ENCODE measurements at regions not wholly inside any gene's neighbourhood (a gene's known extent, or its start where the extent isn't known, plus 50 kb on each side); places are given as distances from the start of the nearest gene placed in this dataset.

- no peak for TF ChIP-seq CTCF (IDR thresholded peaks at IDR 0.05; ENCODE audit: extremely low read depth, missing control alignments)
- no peak for DNase-seq (ENCODE audit: low spot score)
Measured at GRCh38 chr7:85456254-85456653, 269.4 kb upstream of the SEMA3D start.

- DNase-seq (ENCODE audit: low spot score) = no peak
- no peak for TF ChIP-seq CTCF (IDR thresholded peaks at IDR 0.05; ENCODE audit: extremely low read depth, missing control alignments)
Measured at GRCh38 chr7:85454904-85455303, 268.0 kb upstream of the SEMA3D start.

GRCh38 chr7:85452674-85453073 is 265.8 kb upstream of the SEMA3D start:
- DNase-seq (ENCODE audit: low spot score) = no peak
- TF ChIP-seq CTCF (IDR thresholded peaks at IDR 0.05; ENCODE audit: extremely low read depth, missing control alignments) = no peak

GRCh38 chr7:85449478-85449877 is 262.6 kb upstream of the SEMA3D start:
- DNase-seq (ENCODE audit: low spot score) = no peak
- TF ChIP-seq CTCF (IDR thresholded peaks at IDR 0.05; ENCODE audit: extremely low read depth, missing control alignments) = no peak

- no peak for DNase-seq (ENCODE audit: low spot score)
- TF ChIP-seq CTCF (IDR thresholded peaks at IDR 0.05; ENCODE audit: extremely low read depth, missing control alignments) = no peak
Measured at GRCh38 chr7:85447004-85447403, 260.1 kb upstream of the SEMA3D start.

- no peak for DNase-seq (ENCODE audit: low spot score)
- no peak for TF ChIP-seq CTCF (IDR thresholded peaks at IDR 0.05; ENCODE audit: extremely low read depth, missing control alignments)
Measured at GRCh38 chr7:85426487-85426960, 239.7 kb upstream of the SEMA3D start.

GRCh38 chr7:85424298-85424697 is 237.4 kb upstream of the SEMA3D start:
- no peak for TF ChIP-seq CTCF (IDR thresholded peaks at IDR 0.05; ENCODE audit: extremely low read depth, missing control alignments)
- no peak for DNase-seq (ENCODE audit: low spot score)
